SK-N-SH treated with all-trans-retinoic acid at 6 μM for 48 hours (cell line): ENCODE measurements at regions not wholly inside any gene's neighbourhood (a gene's known extent, or its start where the extent isn't known, plus 50 kb on each side); places are given as distances from the start of the nearest gene placed in this dataset.

Experiments used
- ATAC-seq: fragments of 200-7000 bp; cut with Tn5 transposase; 3 replicates; pipeline ENCODE4 v1.9.1; 2020; ENCODE audit warnings: mild to moderate bottlenecking, moderate library complexity
- ARNTL ChIP-seq: fragments of 450-650 bp; formaldehyde crosslinking; IDR thresholded peaks from 2 replicates; pipeline ENCODE4 v1.5.0; 2020; ENCODE audit warnings: low read depth, mild to moderate bottlenecking, moderate library complexity, borderline replicate concordance
- BACH2 ChIP-seq: fragments of 250-450 bp; sonication (Bioruptor Pico); IDR thresholded peaks from 2 replicates; pipeline ENCODE4 v1.9.0; 2021; ENCODE audit warnings: mild to moderate bottlenecking, borderline replicate concordance
- CSDC2 ChIP-seq: fragments of 250-450 bp; sonication (Bioruptor Pico); IDR thresholded peaks from 2 replicates; pipeline ENCODE4 v1.5.0; 2020; ENCODE audit warnings: mild to moderate bottlenecking, moderate library complexity
- CSRNP3 ChIP-seq: fragments of 250-450 bp; sonication (Bioruptor Pico); IDR thresholded peaks from 2 replicates; pipeline ENCODE4 v1.5.1; 2021; ENCODE audit warnings: mild to moderate bottlenecking, moderate library complexity
- ESRRG ChIP-seq: fragments of 250-450 bp; sonication (Bioruptor Pico); IDR thresholded peaks from 2 replicates; pipeline ENCODE4 v1.6.1; 2021; ENCODE audit warnings: mild to moderate bottlenecking
- GLIS3 ChIP-seq: fragments of 250-450 bp; sonication (Bioruptor Pico); IDR thresholded peaks from 2 replicates; pipeline ENCODE4 v1.5.0; 2020; ENCODE audit warnings: mild to moderate bottlenecking, moderate library complexity
- ISL1 ChIP-seq: fragments of 250-450 bp; sonication (Bioruptor Pico); IDR thresholded peaks from 2 replicates; pipeline ENCODE4 v2.1.2; 2022; ENCODE audit warnings: mild to moderate bottlenecking, moderate library complexity
- OSR1 ChIP-seq: fragments of 250-450 bp; sonication (Bioruptor Pico); IDR thresholded peaks from 2 replicates; pipeline ENCODE4 v1.8.0; 2022; ENCODE audit warnings: moderate library complexity, mild to moderate bottlenecking, inconsistent platforms
- POU6F1 ChIP-seq: fragments of 250-450 bp; sonication (Bioruptor Pico); IDR thresholded peaks from 2 replicates; pipeline ENCODE4 v1.8.0; 2021; ENCODE audit warnings: low read depth, mild to moderate bottlenecking, moderate library complexity, borderline replicate concordance
- PPARA ChIP-seq: fragments of 250-450 bp; sonication (Bioruptor Pico); IDR thresholded peaks from 2 replicates; pipeline ENCODE4 v1.5.0; 2020; ENCODE audit warnings: mild to moderate bottlenecking, borderline replicate concordance
- RARB ChIP-seq: fragments of 250-450 bp; sonication (Bioruptor Pico); IDR thresholded peaks from 2 replicates; pipeline ENCODE4 v1.8.0; 2021; ENCODE audit warnings: mild to moderate bottlenecking, moderate library complexity
- SNAI2 ChIP-seq: fragments of 250-450 bp; sonication (Bioruptor Pico); IDR thresholded peaks from 2 replicates; pipeline ENCODE4 v1.5.0; 2020; ENCODE audit warnings: mild to moderate bottlenecking, moderate library complexity
- TOX ChIP-seq: fragments of 250-450 bp; sonication (Bioruptor Pico); IDR thresholded peaks from 2 replicates; pipeline ENCODE4 v1.8.0; 2021; ENCODE audit warnings: mild to moderate bottlenecking, moderate library complexity, borderline replicate concordance
- ZC3H10 ChIP-seq: fragments of 250-450 bp; sonication (Bioruptor Pico); IDR thresholded peaks from 2 replicates; pipeline ENCODE4 v1.5.1; 2021; ENCODE audit warnings: mild to moderate bottlenecking, moderate library complexity
- ZFP3 ChIP-seq: fragments of 250-450 bp; sonication (Bioruptor Pico); IDR thresholded peaks from 2 replicates; pipeline ENCODE4 v1.5.0; 2020; ENCODE audit warnings: mild to moderate bottlenecking, moderate library complexity
- ZFP30 ChIP-seq: fragments of 450-650 bp; formaldehyde crosslinking; IDR thresholded peaks from 2 replicates; pipeline ENCODE4 v1.5.0; 2022; ENCODE audit warnings: mild to moderate bottlenecking, moderate library complexity
- ZNF565 ChIP-seq: fragments of 450-650 bp; formaldehyde crosslinking; conservative IDR thresholded peaks from 2 replicates; pipeline ENCODE4 v1.5.0; 2020; ENCODE audit warnings: low read depth, mild to moderate bottlenecking, moderate library complexity
- ZNF70 ChIP-seq: fragments of 450-650 bp; formaldehyde crosslinking; IDR thresholded peaks from 2 replicates; pipeline ENCODE4 v1.5.0; 2020; ENCODE audit warnings: mild to moderate bottlenecking, moderate library complexity
- ZNF8 ChIP-seq: fragments of 450-650 bp; formaldehyde crosslinking; IDR thresholded peaks from 2 replicates; pipeline ENCODE4 v1.5.0; 2020; ENCODE audit warnings: mild to moderate bottlenecking, moderate library complexity
- TF ChIP-seq, protein P1 (sequence below): fragments of 250-450 bp; sonication (Bioruptor Pico); IDR thresholded peaks from 2 replicates; pipeline ENCODE4 v1.5.0; 2020; ENCODE audit warnings: mild to moderate bottlenecking, moderate library complexity
- TF ChIP-seq, protein P2 (sequence below): fragments of 250-450 bp; sonication (Bioruptor Pico); IDR thresholded peaks from 2 replicates; pipeline ENCODE4 v1.8.0; 2020; ENCODE audit warnings: mild to moderate bottlenecking, moderate library complexity, borderline replicate concordance
- TF ChIP-seq, protein P3 (sequence below): fragments of 250-450 bp; sonication (Bioruptor Pico); IDR thresholded peaks from 2 replicates; pipeline ENCODE4 v1.5.1; 2020; ENCODE audit warnings: low read depth, mild to moderate bottlenecking, moderate library complexity

GRCh38 chr13:111587249-111587648 is 266.8 kb downstream of the TEX29 start:
- no peak for ATAC-seq
- TF ChIP-seq ZFP3 (no peak), ZFP30 (no peak), ESRRG (no peak)

GRCh38 chr13:111589321-111589720 is 268.9 kb downstream of the TEX29 start:
- ATAC-seq: no peak
- no peak for TF ChIP-seq BACH2 (CRISPR knock-in tag)
- no peak for TF ChIP-seq ISL1 (CRISPR knock-in tag)
- no peak for TF ChIP-seq OSR1
- no peak for TF ChIP-seq ZNF565 (CRISPR knock-in tag)
- no peak for TF ChIP-seq ZNF8
- no peak for TF ChIP-seq POU6F1 (CRISPR knock-in tag)
- no peak for TF ChIP-seq TOX (CRISPR knock-in tag)
- no peak for TF ChIP-seq ZC3H10 (CRISPR knock-in tag)
- TF ChIP-seq PPARA (CRISPR knock-in tag): no peak
- TF ChIP-seq GLIS3 (CRISPR knock-in tag): no peak
- no peak for TF ChIP-seq ZNF70 (CRISPR knock-in tag)
- TF ChIP-seq ARNTL (CRISPR knock-in tag): no peak
- no peak for TF ChIP-seq CSDC2
- TF ChIP-seq SNAI2 (CRISPR knock-in tag): no peak
- TF ChIP-seq CSRNP3 (CRISPR knock-in tag): no peak
- TF ChIP-seq, protein P1, sequence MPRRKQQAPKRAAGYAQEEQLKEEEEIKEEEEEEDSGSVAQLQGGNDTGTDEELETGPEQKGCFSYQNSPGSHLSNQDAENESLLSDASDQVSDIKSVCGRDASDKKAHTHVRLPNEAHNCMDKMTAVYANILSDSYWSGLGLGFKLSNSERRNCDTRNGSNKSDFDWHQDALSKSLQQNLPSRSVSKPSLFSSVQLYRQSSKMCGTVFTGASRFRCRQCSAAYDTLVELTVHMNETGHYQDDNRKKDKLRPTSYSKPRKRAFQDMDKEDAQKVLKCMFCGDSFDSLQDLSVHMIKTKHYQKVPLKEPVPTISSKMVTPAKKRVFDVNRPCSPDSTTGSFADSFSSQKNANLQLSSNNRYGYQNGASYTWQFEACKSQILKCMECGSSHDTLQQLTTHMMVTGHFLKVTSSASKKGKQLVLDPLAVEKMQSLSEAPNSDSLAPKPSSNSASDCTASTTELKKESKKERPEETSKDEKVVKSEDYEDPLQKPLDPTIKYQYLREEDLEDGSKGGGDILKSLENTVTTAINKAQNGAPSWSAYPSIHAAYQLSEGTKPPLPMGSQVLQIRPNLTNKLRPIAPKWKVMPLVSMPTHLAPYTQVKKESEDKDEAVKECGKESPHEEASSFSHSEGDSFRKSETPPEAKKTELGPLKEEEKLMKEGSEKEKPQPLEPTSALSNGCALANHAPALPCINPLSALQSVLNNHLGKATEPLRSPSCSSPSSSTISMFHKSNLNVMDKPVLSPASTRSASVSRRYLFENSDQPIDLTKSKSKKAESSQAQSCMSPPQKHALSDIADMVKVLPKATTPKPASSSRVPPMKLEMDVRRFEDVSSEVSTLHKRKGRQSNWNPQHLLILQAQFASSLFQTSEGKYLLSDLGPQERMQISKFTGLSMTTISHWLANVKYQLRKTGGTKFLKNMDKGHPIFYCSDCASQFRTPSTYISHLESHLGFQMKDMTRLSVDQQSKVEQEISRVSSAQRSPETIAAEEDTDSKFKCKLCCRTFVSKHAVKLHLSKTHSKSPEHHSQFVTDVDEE (CRISPR knock-in tag): no peak
- TF ChIP-seq, protein P2, sequence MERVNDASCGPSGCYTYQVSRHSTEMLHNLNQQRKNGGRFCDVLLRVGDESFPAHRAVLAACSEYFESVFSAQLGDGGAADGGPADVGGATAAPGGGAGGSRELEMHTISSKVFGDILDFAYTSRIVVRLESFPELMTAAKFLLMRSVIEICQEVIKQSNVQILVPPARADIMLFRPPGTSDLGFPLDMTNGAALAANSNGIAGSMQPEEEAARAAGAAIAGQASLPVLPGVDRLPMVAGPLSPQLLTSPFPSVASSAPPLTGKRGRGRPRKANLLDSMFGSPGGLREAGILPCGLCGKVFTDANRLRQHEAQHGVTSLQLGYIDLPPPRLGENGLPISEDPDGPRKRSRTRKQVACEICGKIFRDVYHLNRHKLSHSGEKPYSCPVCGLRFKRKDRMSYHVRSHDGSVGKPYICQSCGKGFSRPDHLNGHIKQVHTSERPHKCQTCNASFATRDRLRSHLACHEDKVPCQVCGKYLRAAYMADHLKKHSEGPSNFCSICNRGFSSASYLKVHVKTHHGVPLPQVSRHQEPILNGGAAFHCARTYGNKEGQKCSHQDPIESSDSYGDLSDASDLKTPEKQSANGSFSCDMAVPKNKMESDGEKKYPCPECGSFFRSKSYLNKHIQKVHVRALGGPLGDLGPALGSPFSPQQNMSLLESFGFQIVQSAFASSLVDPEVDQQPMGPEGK (CRISPR knock-in tag): no peak
- TF ChIP-seq, protein P3, sequence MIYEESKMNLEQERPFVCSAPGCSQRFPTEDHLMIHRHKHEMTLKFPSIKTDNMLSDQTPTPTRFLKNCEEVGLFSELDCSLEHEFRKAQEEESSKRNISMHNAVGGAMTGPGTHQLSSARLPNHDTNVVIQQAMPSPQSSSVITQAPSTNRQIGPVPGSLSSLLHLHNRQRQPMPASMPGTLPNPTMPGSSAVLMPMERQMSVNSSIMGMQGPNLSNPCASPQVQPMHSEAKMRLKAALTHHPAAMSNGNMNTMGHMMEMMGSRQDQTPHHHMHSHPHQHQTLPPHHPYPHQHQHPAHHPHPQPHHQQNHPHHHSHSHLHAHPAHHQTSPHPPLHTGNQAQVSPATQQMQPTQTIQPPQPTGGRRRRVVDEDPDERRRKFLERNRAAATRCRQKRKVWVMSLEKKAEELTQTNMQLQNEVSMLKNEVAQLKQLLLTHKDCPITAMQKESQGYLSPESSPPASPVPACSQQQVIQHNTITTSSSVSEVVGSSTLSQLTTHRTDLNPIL: no peak

DNA sequence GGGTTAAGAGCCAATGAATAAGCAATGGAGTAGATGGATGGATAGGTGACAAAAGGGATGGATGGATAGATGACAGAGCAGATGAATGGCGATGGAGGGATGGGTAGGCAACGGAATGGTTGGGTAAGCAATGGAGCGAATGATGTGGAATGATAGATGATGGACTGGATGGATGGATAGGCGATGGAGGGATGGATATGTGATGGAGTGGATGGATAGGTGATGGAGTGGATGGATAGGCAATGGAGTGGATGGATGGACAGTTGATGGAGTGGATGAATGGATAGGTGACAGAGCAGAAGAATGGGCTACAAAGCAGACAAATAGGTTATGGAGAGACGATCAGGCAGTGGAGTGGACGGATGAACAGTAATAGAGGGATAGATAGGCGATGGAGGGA is 269.6 kb downstream of the TEX29 start:
- ATAC-seq: no peak
- TF ChIP-seq, protein P2 (CRISPR knock-in tag): no peak
- no peak for TF ChIP-seq ZNF70 (CRISPR knock-in tag)
- no peak for TF ChIP-seq ZNF565 (CRISPR knock-in tag)
- no peak for TF ChIP-seq POU6F1 (CRISPR knock-in tag)
- TF ChIP-seq CSDC2: no peak
- TF ChIP-seq SNAI2 (CRISPR knock-in tag): no peak
- no peak for TF ChIP-seq ESRRG
- no peak for TF ChIP-seq RARB (CRISPR knock-in tag)
- TF ChIP-seq, protein P1 (CRISPR knock-in tag): no peak
- no peak for TF ChIP-seq PPARA (CRISPR knock-in tag)
- no peak for TF ChIP-seq GLIS3 (CRISPR knock-in tag)
